H1 (cell line): ENCODE measurements at regions not wholly inside any gene's neighbourhood (a gene's known extent, or its start where the extent isn't known, plus 50 kb on each side); places are given as distances from the start of the nearest gene placed in this dataset.

ENCODE experiments used
- CTCF ChIA-PET: fragments of 300-600 bp; sonication (Branson Sonifier 250); formaldehyde crosslinking; loops from one replicate; lab custom pipeline; 2021; ENCODE audit not compliant: partially characterized antibody; lab: Charles Lee
- POLR2A ChIA-PET: fragments of 300-600 bp; sonication (Branson Sonifier 250); formaldehyde crosslinking; loops from one replicate; lab custom pipeline; 2021; ENCODE audit warnings: inconsistent platforms; ENCODE audit not compliant: partially characterized antibody; lab: Charles Lee
- DNase-seq, 2 experiments: peaks; one replicate each; pipeline versions ENCODE4 v3.0.0 to v3.0.0-alpha.2; 2010 to 2022; ENCODE audit warnings: low spot score in 2 of 2, low read depth in 1 of 2, mixed read lengths in 1 of 2
- FAIRE-seq: peaks from 2 replicates; lab custom pipeline; 2011; peaks lifted over from hg19 to GRCh38; lab: Jason Lieb, UNC
- H2AFZ ChIP-seq: 2 replicates; pipeline ENCODE4 v1.8.1; 2012; ENCODE audit warnings: low read length, inconsistent platforms
- H2AK5ac ChIP-seq: 2 replicates; pipeline ENCODE4 v1.6.1; 2013; ENCODE audit warnings: low read depth, low read length
- H2BK120ac ChIP-seq: replicated peaks from 2 replicates; pipeline ENCODE3; 2013; ENCODE audit warnings: low read depth, low read length, inconsistent platforms
- H2BK12ac ChIP-seq: 2 replicates; pipeline ENCODE4 v1.6.1; 2013; ENCODE audit warnings: low read depth, low read length
- H2BK15ac ChIP-seq: 2 replicates; pipeline ENCODE4 v1.6.1; 2013; ENCODE audit warnings: low read length
- H2BK20ac ChIP-seq: 2 replicates; pipeline ENCODE4 v1.6.1; 2013; ENCODE audit warnings: low read length
- H2BK5ac ChIP-seq: 2 replicates; pipeline ENCODE4 v1.6.1; 2013; ENCODE audit warnings: low read depth, low read length
- H3K14ac ChIP-seq: 2 replicates; pipeline ENCODE4 v1.6.1; 2013; ENCODE audit warnings: inconsistent platforms; ENCODE audit not compliant: insufficient read length
- H3K18ac ChIP-seq: 2 replicates; pipeline ENCODE4 v1.6.1; 2013; ENCODE audit warnings: low read length; ENCODE audit errors: extremely low read depth
- H3K23ac ChIP-seq: 2 replicates; pipeline ENCODE4 v1.6.1; 2013; ENCODE audit warnings: inconsistent platforms; ENCODE audit not compliant: insufficient read length
- H3K23me2 ChIP-seq: 2 replicates; pipeline ENCODE4 v1.6.1; 2013; ENCODE audit warnings: low read depth, low read length
- H3K27ac ChIP-seq: 2 replicates; pipeline ENCODE4 v1.6.1; 2011; ENCODE audit warnings: low read depth, low read length, inconsistent platforms
- H3K27me3 ChIP-seq, 4 experiments: replicated peaks in 1 of 4; 1 replicate in 1 of 4; 2 replicates in 3 of 4; pipeline versions ENCODE4 v1.6.1 to v1.8.1; 2011 to 2013; ENCODE audit warnings: low read length in 3 of 4, mild to moderate bottlenecking in 3 of 4, inconsistent platforms in 2 of 4, mixed read lengths in 2 of 4, moderate library complexity in 1 of 4; ENCODE audit not compliant: control insufficient read depth in 3 of 4, insufficient read depth in 3 of 4; ENCODE audit errors: extremely low read depth in 1 of 4
- H3K36me3 ChIP-seq, 4 experiments: 2 replicates each; pipeline versions ENCODE4 v1.6.1 to v1.8.1; 2011 to 2013; ENCODE audit warnings: mild to moderate bottlenecking in 4 of 4, low read length in 3 of 4, moderate library complexity in 2 of 4, control low read depth in 1 of 4, inconsistent platforms in 1 of 4; ENCODE audit not compliant: insufficient read depth in 4 of 4, control insufficient read depth in 2 of 4
- H3K4ac ChIP-seq: replicated peaks from 2 replicates; pipeline ENCODE3; 2013; ENCODE audit warnings: low read length, low read depth, mixed read lengths, inconsistent platforms; ENCODE audit not compliant: insufficient read length
- H3K4me1 ChIP-seq, 4 experiments: replicated peaks in 1 of 4; 1 replicate in 1 of 4; 2 replicates in 3 of 4; pipeline versions ENCODE4 v1.6.1 to v1.8.1; 2011 to 2013; ENCODE audit warnings: low read length in 3 of 4, inconsistent platforms in 2 of 4, mixed read lengths in 1 of 4; ENCODE audit not compliant: insufficient read depth in 4 of 4, control insufficient read depth in 3 of 4
- H3K4me2 ChIP-seq, 2 experiments: 2 replicates each; pipeline versions ENCODE4 v1.6.1 to v1.8.1; 2011 to 2013; ENCODE audit warnings: low read depth in 2 of 2, low read length in 2 of 2, control low read depth in 1 of 2, inconsistent platforms in 1 of 2, mild to moderate bottlenecking in 1 of 2; ENCODE audit not compliant: insufficient read depth in 1 of 2
- H3K4me3 ChIP-seq, 4 experiments: fragments of 200-600, 300-600 bp in 1 of 4; sonication (generic), shearing (Covaris generic), sonication (Bioruptor Twin) in 1 of 4; 2 replicates each; pipeline versions ENCODE4 v1.5.1 to v1.8.1; 2011 to 2016; ENCODE audit warnings: low read length in 4 of 4, low read depth in 3 of 4, control low read depth in 2 of 4, inconsistent platforms in 2 of 4, mild to moderate bottlenecking in 2 of 4, mixed read lengths in 1 of 4, moderate library complexity in 1 of 4; ENCODE audit not compliant: insufficient read depth in 2 of 4; ENCODE audit errors: extremely low read depth in 1 of 4
- H3K56ac ChIP-seq: replicated peaks from 2 replicates; pipeline ENCODE3; 2013; ENCODE audit warnings: low read depth, mild to moderate bottlenecking, mixed read lengths, low read length, inconsistent platforms; ENCODE audit not compliant: insufficient read length
- H3K79me1 ChIP-seq: 2 replicates; pipeline ENCODE4 v1.6.1; 2013; ENCODE audit warnings: low read depth, low read length, control low read depth
- H3K79me2 ChIP-seq, 2 experiments: 2 replicates each; pipeline versions ENCODE4 v1.6.1 to v1.8.1; 2012 to 2013; ENCODE audit warnings: low read length in 2 of 2, mild to moderate bottlenecking in 2 of 2, inconsistent platforms in 1 of 2; ENCODE audit not compliant: insufficient read depth in 2 of 2, control insufficient read depth in 1 of 2
- H3K9ac ChIP-seq, 4 experiments: replicated peaks in 1 of 4; 1 replicate in 1 of 4; 2 replicates in 3 of 4; pipeline versions ENCODE4 v1.6.1 to v1.8.1; 2011 to 2013; ENCODE audit warnings: low read depth in 3 of 4, low read length in 3 of 4, control low read depth in 2 of 4, mild to moderate bottlenecking in 2 of 4, moderate library complexity in 2 of 4, inconsistent platforms in 1 of 4; ENCODE audit errors: extremely low read depth in 1 of 4
- H3K9me3 ChIP-seq, 2 experiments: 2 replicates each; pipeline versions ENCODE4 v1.6.1 to v1.8.1; 2012 to 2013; ENCODE audit warnings: mild to moderate bottlenecking in 2 of 2, moderate library complexity in 2 of 2, control low read depth in 1 of 2, inconsistent platforms in 1 of 2, low read depth in 1 of 2, low read length in 1 of 2, mixed read lengths in 1 of 2; ENCODE audit not compliant: insufficient read depth in 2 of 2
- H4K20me1 ChIP-seq, 2 experiments: replicated peaks in 1 of 2; 2 replicates each; pipeline versions ENCODE3 to v1.8.1; 2011 to 2013; ENCODE audit warnings: inconsistent platforms in 2 of 2, low read length in 2 of 2, mild to moderate bottlenecking in 1 of 2; ENCODE audit not compliant: insufficient read depth in 2 of 2, control insufficient read depth in 1 of 2
- H4K5ac ChIP-seq: 2 replicates; pipeline ENCODE4 v1.6.1; 2013; ENCODE audit warnings: low read length, low read depth, mixed read lengths, inconsistent platforms; ENCODE audit not compliant: insufficient read length
- H4K8ac ChIP-seq: 2 replicates; pipeline ENCODE4 v1.8.0; 2013; ENCODE audit warnings: mild to moderate bottlenecking, moderate library complexity, low read length, inconsistent platforms; ENCODE audit not compliant: insufficient read depth; ENCODE audit errors: extremely low read depth
- H4K91ac ChIP-seq: replicated peaks from 2 replicates; pipeline ENCODE3; 2013; ENCODE audit warnings: low read length, mixed read lengths, inconsistent platforms; ENCODE audit not compliant: insufficient read length
- BACH1 ChIP-seq: IDR thresholded peaks from 2 replicates; pipeline ENCODE4 v1.6.1; 2012; ENCODE audit warnings: low read length, improper control_type of control experiment
- CBX5 ChIP-seq: fragments of 300-800, 300-1000 bp; sonication (generic); IDR thresholded peaks from 2 replicates; pipeline ENCODE4 v1.7.1; 2016; ENCODE audit warnings: antibody characterized with exemption, low read length, low read depth
- CTBP2 ChIP-seq: IDR thresholded peaks from 2 replicates; pipeline ENCODE4 v1.7.0; 2011; ENCODE audit warnings: borderline replicate concordance, mild to moderate bottlenecking, moderate library complexity, mixed read lengths, low read length; ENCODE audit not compliant: insufficient read depth, insufficient read length
- GTF2F1 ChIP-seq: IDR thresholded peaks from 2 replicates; pipeline ENCODE4 v1.6.1; 2012; ENCODE audit warnings: low read depth, low read length, improper control_type of control experiment, borderline replicate concordance
- NRF1 ChIP-seq: IDR thresholded peaks from 2 replicates; pipeline ENCODE4 v1.6.1; 2011; ENCODE audit warnings: mild to moderate bottlenecking, low read depth, low read length, improper control_type of control experiment
- POU5F1 ChIP-seq: IDR thresholded peaks from 2 replicates; pipeline ENCODE4 v1.6.1; 2011; ENCODE audit warnings: low read depth, mild to moderate bottlenecking, low read length, moderate library complexity
- RXRA ChIP-seq: IDR thresholded peaks from 2 replicates; pipeline ENCODE4 v1.6.1; 2011; ENCODE audit warnings: low read depth, mild to moderate bottlenecking, low read length, moderate library complexity; ENCODE audit not compliant: insufficient read depth
- SIN3A ChIP-seq, 2 experiments: IDR thresholded peaks in 1 of 2; conservative IDR thresholded peaks in 1 of 2; 2 replicates each; pipeline ENCODE4 v1.6.1; 2011 to 2012; ENCODE audit warnings: low read length in 2 of 2, improper control_type of control experiment in 1 of 2, low read depth in 1 of 2, mild to moderate bottlenecking in 1 of 2
- SIX5 ChIP-seq: IDR thresholded peaks from 2 replicates; pipeline ENCODE4 v1.6.1; 2011; ENCODE audit warnings: mild to moderate bottlenecking, low read depth, low read length
- SP1 ChIP-seq: IDR thresholded peaks from 2 replicates; pipeline ENCODE4 v1.6.1; 2011; ENCODE audit warnings: low read depth, low read length
- SP2 ChIP-seq: IDR thresholded peaks from 2 replicates; pipeline ENCODE4 v1.6.1; 2012; ENCODE audit warnings: mild to moderate bottlenecking, low read length, inconsistent platforms
- TF ChIP-seq, protein P1 (sequence below): IDR thresholded peaks from 2 replicates; pipeline ENCODE4 v1.6.1; 2012; ENCODE audit warnings: inconsistent platforms
- TF ChIP-seq, protein P2 (sequence below): IDR thresholded peaks from 2 replicates; pipeline ENCODE4 v1.6.1; 2012; ENCODE audit warnings: inconsistent platforms
- TF ChIP-seq, protein P3 (sequence below): IDR thresholded peaks from 2 replicates; pipeline ENCODE4 v1.6.1; 2011; ENCODE audit warnings: low read length, improper control_type of control experiment

DNA sequence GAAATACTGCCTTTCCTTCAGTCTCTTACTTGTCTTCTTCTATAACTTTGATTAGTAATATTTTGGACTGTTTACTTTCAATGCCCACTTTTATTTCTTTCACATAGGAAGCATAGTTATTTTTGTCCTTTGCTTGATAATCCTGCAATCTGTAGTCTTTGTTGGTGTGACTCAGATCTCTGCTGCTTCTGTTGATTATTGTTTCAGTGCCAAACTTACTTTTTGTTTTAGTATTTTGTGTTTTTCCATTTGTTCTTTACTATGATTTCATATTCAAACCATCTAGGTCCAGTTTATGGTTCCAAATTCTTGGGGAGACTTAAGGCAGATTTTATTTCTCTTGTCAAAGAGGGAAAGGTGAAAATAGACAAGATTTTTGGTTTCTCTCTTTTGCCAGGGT lies 399.9 kb downstream of the HLX start:
- H2BK5ac ChIP-seq, result no peak overlapping the region
- H2AK5ac ChIP-seq, result no peak overlapping the region
- no peak overlapping the region for H2BK12ac ChIP-seq
- H4K5ac ChIP-seq, result no peak overlapping the region
- no peaks in the 10 kb centered on the region for H3K36me3 ChIP-seq
- H3K79me2 ChIP-seq, result no peaks in the 10 kb centered on the region
- no peak for FAIRE-seq
- no peaks in the 10 kb centered on the region for H3K27me3 ChIP-seq
- no peak overlapping the region for H3K4me2 ChIP-seq
- no peaks in the 10 kb centered on the region for H3K79me1 ChIP-seq
- no peak for DNase-seq
- H2AFZ ChIP-seq, result no peak overlapping the region
- H3K23me2 ChIP-seq, result no peaks in the 10 kb centered on the region; the same call in 1 of the 2 replicates
- no peak overlapping the region for H2BK15ac ChIP-seq
- H3K4me3 ChIP-seq, result no peak overlapping the region
- POLR2A ChIA-PET, result no interaction called here
- no peak overlapping the region for H3K23ac ChIP-seq
- H3K9ac ChIP-seq, result no peak overlapping the region
- CTCF ChIA-PET, result no interaction called here
- H3K27ac ChIP-seq, result no peak overlapping the region
- no peak overlapping the region for H4K91ac ChIP-seq
- H2BK120ac ChIP-seq, result no peak overlapping the region
- H3K4me1 ChIP-seq, result peaks cover 0 to 5% (median 0%) of the 10 kb centered on the region in 4 experiments; a peak in 1 of 7 replicates
- H4K20me1 ChIP-seq, result no peaks in the 10 kb centered on the region
- H3K4ac ChIP-seq, result no peak overlapping the region
- no peak overlapping the region for H4K8ac ChIP-seq
- H2BK20ac ChIP-seq, result no peak overlapping the region
- H3K56ac ChIP-seq, result no peak overlapping the region
- H3K9me3 ChIP-seq, result no peaks in the 10 kb centered on the region
- H3K14ac ChIP-seq, result no peak overlapping the region
- H3K18ac ChIP-seq, result no peak overlapping the region
- TF ChIP-seq, protein P1, sequence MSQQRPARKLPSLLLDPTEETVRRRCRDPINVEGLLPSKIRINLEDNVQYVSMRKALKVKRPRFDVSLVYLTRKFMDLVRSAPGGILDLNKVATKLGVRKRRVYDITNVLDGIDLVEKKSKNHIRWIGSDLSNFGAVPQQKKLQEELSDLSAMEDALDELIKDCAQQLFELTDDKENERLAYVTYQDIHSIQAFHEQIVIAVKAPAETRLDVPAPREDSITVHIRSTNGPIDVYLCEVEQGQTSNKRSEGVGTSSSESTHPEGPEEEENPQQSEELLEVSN, result no peak
- no peak for TF ChIP-seq CBX5
- TF ChIP-seq RXRA, result no peak
- no peak for TF ChIP-seq SP2
- TF ChIP-seq, protein P2, sequence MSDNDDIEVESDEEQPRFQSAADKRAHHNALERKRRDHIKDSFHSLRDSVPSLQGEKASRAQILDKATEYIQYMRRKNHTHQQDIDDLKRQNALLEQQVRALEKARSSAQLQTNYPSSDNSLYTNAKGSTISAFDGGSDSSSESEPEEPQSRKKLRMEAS, result no peak
- TF ChIP-seq NRF1, result no peak
- TF ChIP-seq CTBP2, result no peak
- TF ChIP-seq BACH1, result no peak
- TF ChIP-seq SIN3A (conservative IDR thresholded peaks at IDR 0.05 in 1 of 2, IDR thresholded peaks at IDR 0.05 in 1 of 2; ENCODE audit: low read depth in 1 of 2, low read length in 2 of 2), result no peak
- no peak for TF ChIP-seq SP1
- TF ChIP-seq POU5F1, result no peak
- no peak for TF ChIP-seq SIX5
- TF ChIP-seq, protein P3, sequence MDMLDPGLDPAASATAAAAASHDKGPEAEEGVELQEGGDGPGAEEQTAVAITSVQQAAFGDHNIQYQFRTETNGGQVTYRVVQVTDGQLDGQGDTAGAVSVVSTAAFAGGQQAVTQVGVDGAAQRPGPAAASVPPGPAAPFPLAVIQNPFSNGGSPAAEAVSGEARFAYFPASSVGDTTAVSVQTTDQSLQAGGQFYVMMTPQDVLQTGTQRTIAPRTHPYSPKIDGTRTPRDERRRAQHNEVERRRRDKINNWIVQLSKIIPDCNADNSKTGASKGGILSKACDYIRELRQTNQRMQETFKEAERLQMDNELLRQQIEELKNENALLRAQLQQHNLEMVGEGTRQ, result no peak
- no peak for TF ChIP-seq GTF2F1
